Right lobe of liver (tissue), 4 donors: ENCODE measurements at regions not wholly inside any gene's neighbourhood (a gene's known extent, or its start where the extent isn't known, plus 50 kb on each side); places are given as distances from the start of the nearest gene placed in this dataset.
A peak's percentile ranks its signal among the peaks of the same experiment; 100 is the strongest.

Source experiments
- CTCF ChIP-seq, 4 donors: fragments of 200-600 bp in 3 of 4; fragments of 450-650 bp in 1 of 4; IDR thresholded peaks; one replicate each; pipeline versions ENCODE4 v1.5.1 to v1.8.0; 2016 to 2022; ENCODE audit warnings: antibody characterized with exemption in 4 of 4, mild to moderate bottlenecking in 2 of 4
- POLR2A ChIP-seq: fragments of 450-650 bp; IDR thresholded peaks from one replicate; pipeline ENCODE4 v1.6.1; 2017; ENCODE audit warnings: antibody characterized with exemption, mild to moderate bottlenecking
- donor health status: DM: no; HTN: no; CAD: no.
- donor health status: DM: no; HTN: no; CAD: no.
- donor health status: DM: no; HTN: yes; CAD: no.

DNA sequence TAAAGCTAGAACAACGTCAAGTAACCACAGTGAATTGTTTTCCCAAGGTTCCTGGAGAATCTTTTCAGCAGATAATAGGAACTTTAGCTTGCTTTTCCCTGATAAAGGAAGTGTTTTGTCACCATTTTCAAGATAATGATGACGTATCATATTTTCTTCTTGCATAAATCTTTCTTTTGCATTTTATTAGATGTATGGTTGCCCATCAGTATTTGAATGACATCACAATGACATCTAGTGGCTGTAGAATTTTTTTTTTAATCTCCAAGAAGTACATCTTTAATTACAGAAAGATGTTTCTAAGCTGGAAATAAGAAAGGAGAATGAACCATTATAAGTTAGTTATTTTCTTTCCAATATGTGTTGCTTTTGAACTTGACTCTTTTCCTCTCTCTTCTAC lies 83.0 kb downstream of the CENPW start:
- TF ChIP-seq POLR2A (no peak), CTCF (IDR thresholded peaks at IDR 0.05) (peak in 2 of 4 donors; percentile 21 to 35)
